ENCODE measurements at regions not wholly inside any gene's neighbourhood (a gene's known extent, or its start where the extent isn't known, plus 50 kb on each side); places are given as distances from the start of the nearest gene placed in this dataset.

DNA sequence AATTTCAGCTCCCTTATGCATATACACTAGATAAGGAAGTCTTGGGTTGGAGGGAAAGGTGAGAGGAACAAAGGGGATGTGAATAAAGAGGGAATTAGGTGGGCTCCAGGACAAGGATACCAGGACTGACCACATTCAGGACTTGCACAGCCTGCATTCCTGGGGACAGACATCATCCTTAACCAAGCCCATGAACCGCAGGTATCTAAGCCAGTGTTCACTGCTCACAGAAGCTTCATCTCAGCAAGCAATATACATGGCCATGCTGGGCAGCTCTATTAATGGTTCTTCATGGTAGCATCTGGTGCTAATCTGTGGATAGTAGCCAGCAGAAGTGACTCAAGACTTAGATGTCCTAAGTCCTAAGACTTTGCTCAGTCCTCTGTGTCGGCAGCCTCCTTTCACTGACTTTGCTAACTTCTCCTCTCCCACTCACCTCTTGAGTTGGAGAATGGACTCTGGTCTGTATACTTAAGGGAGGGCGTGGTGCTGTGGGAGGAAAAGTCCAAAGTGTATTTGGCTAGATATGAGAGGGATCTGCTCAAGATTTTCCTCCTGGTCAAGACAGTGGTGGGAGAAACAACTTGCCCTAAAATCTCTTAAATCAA, 136.1 kb downstream of the ASCL1 start:
- Histone ChIP-seq H3K36me3 (ENCODE audit: control insufficient read depth in 4 of 4, insufficient read depth in 4 of 4, low read length in 4 of 4) (no peaks in the 10 kb centered on the region), H3K9ac (ENCODE audit: insufficient read depth in 1 of 2, low read length in 2 of 2) (no peak overlapping the region), H3K27ac (ENCODE audit: low read depth in 1 of 2, low read length in 1 of 2) (no peak overlapping the region), H3K4me3 (no peak overlapping the region), H3K4me1 (ENCODE audit: control insufficient read depth in 5 of 5, insufficient read depth in 5 of 5, low read length in 5 of 5) (no peaks in the 10 kb centered on the region), H3K9me3 (ENCODE audit: control insufficient read depth in 4 of 4, insufficient read depth in 3 of 4, low read length in 3 of 4) (no peaks in the 10 kb centered on the region), H3K27me3 (ENCODE audit: control insufficient read depth in 3 of 3, insufficient read depth in 3 of 3, low read length in 2 of 3) (no peaks in the 10 kb centered on the region)
- TF ChIP-seq, protein P1, sequence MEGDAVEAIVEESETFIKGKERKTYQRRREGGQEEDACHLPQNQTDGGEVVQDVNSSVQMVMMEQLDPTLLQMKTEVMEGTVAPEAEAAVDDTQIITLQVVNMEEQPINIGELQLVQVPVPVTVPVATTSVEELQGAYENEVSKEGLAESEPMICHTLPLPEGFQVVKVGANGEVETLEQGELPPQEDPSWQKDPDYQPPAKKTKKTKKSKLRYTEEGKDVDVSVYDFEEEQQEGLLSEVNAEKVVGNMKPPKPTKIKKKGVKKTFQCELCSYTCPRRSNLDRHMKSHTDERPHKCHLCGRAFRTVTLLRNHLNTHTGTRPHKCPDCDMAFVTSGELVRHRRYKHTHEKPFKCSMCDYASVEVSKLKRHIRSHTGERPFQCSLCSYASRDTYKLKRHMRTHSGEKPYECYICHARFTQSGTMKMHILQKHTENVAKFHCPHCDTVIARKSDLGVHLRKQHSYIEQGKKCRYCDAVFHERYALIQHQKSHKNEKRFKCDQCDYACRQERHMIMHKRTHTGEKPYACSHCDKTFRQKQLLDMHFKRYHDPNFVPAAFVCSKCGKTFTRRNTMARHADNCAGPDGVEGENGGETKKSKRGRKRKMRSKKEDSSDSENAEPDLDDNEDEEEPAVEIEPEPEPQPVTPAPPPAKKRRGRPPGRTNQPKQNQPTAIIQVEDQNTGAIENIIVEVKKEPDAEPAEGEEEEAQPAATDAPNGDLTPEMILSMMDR (IDR thresholded peaks at IDR 0.05; ENCODE audit: control extremely low read depth, extremely low read depth), result no peak
- no peak for ATAC-seq (ENCODE audit: insufficient read depth, low FRiP score)
- DNase-seq, result no peak
- WGBS, 2 donors, result 85% methylated on average over 3 of the region's 3 CpGs

GRCh38 chr12:103097496-103097895, 140.0 kb downstream of the ASCL1 start:
- peaks cover 0 to 2% (median 0%) of the 10 kb centered on the region in 4 donors for H3K9me3 ChIP-seq (ENCODE audit: control insufficient read depth in 4 of 4, insufficient read depth in 3 of 4, low read length in 3 of 4)
- H3K27ac ChIP-seq (ENCODE audit: low read depth in 1 of 2, low read length in 1 of 2), result no peak overlapping the region
- TF ChIP-seq, protein P1 (IDR thresholded peaks at IDR 0.05; ENCODE audit: control extremely low read depth, extremely low read depth), result no peak
- WGBS, 2 donors, result 94 to 98% methylated on average over 2 of the region's 2 CpGs
- H3K4me1 ChIP-seq (ENCODE audit: control insufficient read depth in 5 of 5, insufficient read depth in 5 of 5, low read length in 5 of 5), result no peaks in the 10 kb centered on the region
- no peak overlapping the region for H3K9ac ChIP-seq (ENCODE audit: insufficient read depth in 1 of 2, low read length in 2 of 2)
- no peak overlapping the region for H3K4me3 ChIP-seq
- no peaks in the 10 kb centered on the region for H3K36me3 ChIP-seq (ENCODE audit: control insufficient read depth in 4 of 4, insufficient read depth in 4 of 4, low read length in 4 of 4)
- ATAC-seq (ENCODE audit: insufficient read depth, low FRiP score) (no peak), DNase-seq (no peak)
- no peaks in the 10 kb centered on the region for H3K27me3 ChIP-seq (ENCODE audit: control insufficient read depth in 3 of 3, insufficient read depth in 3 of 3, low read length in 2 of 3)

DNA sequence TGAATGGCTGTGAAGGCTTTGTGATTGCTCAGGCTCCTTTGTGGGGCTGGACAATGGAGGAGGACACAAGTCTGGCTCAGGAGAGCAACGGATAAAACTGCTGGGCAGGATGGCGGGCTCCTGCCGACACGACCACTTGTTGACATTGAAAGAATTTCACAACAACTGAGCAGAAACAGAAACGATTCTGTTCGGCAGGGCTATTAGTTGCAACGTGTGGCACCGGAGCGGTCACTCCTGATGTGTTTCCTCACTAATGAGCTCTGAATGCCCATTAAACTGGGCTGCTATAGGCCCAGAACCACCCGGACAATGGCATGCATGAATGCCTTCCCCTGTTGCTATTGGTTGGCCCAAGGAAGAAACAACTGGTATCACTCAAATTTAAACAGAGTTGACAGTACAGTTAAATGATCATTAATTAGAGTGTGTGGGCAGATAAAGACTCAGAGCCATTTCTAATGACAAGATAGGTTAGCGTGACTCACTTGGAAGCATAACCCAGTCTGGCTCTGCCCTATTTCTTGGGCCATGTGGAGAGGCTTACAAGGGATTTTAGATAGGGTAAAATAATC, 142.9 kb downstream of the ASCL1 start:
- Histone ChIP-seq H3K9ac (ENCODE audit: insufficient read depth in 1 of 2, low read length in 2 of 2) (no peak overlapping the region), H3K4me1 (ENCODE audit: control insufficient read depth in 5 of 5, insufficient read depth in 5 of 5, low read length in 5 of 5) (no peaks in the 10 kb centered on the region), H3K27ac (ENCODE audit: low read depth in 1 of 2, low read length in 1 of 2) (no peak overlapping the region), H3K36me3 (ENCODE audit: control insufficient read depth in 4 of 4, insufficient read depth in 4 of 4, low read length in 4 of 4) (no peaks in the 10 kb centered on the region), H3K9me3 (ENCODE audit: control insufficient read depth in 4 of 4, insufficient read depth in 3 of 4, low read length in 3 of 4) (peaks cover 0 to 2% (median 0%) of the 10 kb centered on the region in 4 donors), H3K27me3 (ENCODE audit: control insufficient read depth in 3 of 3, insufficient read depth in 3 of 3, low read length in 2 of 3) (no peaks in the 10 kb centered on the region), H3K4me3 (no peak overlapping the region)
- no peak for DNase-seq
- TF ChIP-seq, protein P1 (IDR thresholded peaks at IDR 0.05; ENCODE audit: control extremely low read depth, extremely low read depth), result no peak
- 85 to 90% methylated on average over 11 of the region's 11 CpGs for WGBS, 2 donors
- no peak for ATAC-seq (ENCODE audit: insufficient read depth, low FRiP score)
